H1 (cell line): ENCODE measurements at regions not wholly inside any gene's neighbourhood (a gene's known extent, or its start where the extent isn't known, plus 50 kb on each side); places are given as distances from the start of the nearest gene placed in this dataset.

Experiments used
- CTCF ChIA-PET: fragments of 300-600 bp; sonication (Branson Sonifier 250); formaldehyde crosslinking; loops from one replicate; lab custom pipeline; 2021; ENCODE audit not compliant: partially characterized antibody; lab: Charles Lee
- POLR2A ChIA-PET: fragments of 300-600 bp; sonication (Branson Sonifier 250); formaldehyde crosslinking; loops from one replicate; lab custom pipeline; 2021; ENCODE audit warnings: inconsistent platforms; ENCODE audit not compliant: partially characterized antibody; lab: Charles Lee
- DNase-seq, 2 experiments: peaks; one replicate each; pipeline versions ENCODE4 v3.0.0 to v3.0.0-alpha.2; 2010 to 2022; ENCODE audit warnings: low spot score in 2 of 2, low read depth in 1 of 2, mixed read lengths in 1 of 2
- FAIRE-seq: peaks from 2 replicates; lab custom pipeline; 2011; peaks lifted over from hg19 to GRCh38; lab: Jason Lieb, UNC
- H2AFZ ChIP-seq: 2 replicates; pipeline ENCODE4 v1.8.1; 2012; ENCODE audit warnings: low read length, inconsistent platforms
- H2AK5ac ChIP-seq: 2 replicates; pipeline ENCODE4 v1.6.1; 2013; ENCODE audit warnings: low read depth, low read length
- H2BK120ac ChIP-seq: replicated peaks from 2 replicates; pipeline ENCODE3; 2013; ENCODE audit warnings: low read depth, low read length, inconsistent platforms
- H2BK12ac ChIP-seq: 2 replicates; pipeline ENCODE4 v1.6.1; 2013; ENCODE audit warnings: low read depth, low read length
- H2BK15ac ChIP-seq: 2 replicates; pipeline ENCODE4 v1.6.1; 2013; ENCODE audit warnings: low read length
- H2BK20ac ChIP-seq: 2 replicates; pipeline ENCODE4 v1.6.1; 2013; ENCODE audit warnings: low read length
- H2BK5ac ChIP-seq: 2 replicates; pipeline ENCODE4 v1.6.1; 2013; ENCODE audit warnings: low read depth, low read length
- H3K14ac ChIP-seq: 2 replicates; pipeline ENCODE4 v1.6.1; 2013; ENCODE audit warnings: inconsistent platforms; ENCODE audit not compliant: insufficient read length
- H3K18ac ChIP-seq: 2 replicates; pipeline ENCODE4 v1.6.1; 2013; ENCODE audit warnings: low read length; ENCODE audit errors: extremely low read depth
- H3K23ac ChIP-seq: 2 replicates; pipeline ENCODE4 v1.6.1; 2013; ENCODE audit warnings: inconsistent platforms; ENCODE audit not compliant: insufficient read length
- H3K23me2 ChIP-seq: 2 replicates; pipeline ENCODE4 v1.6.1; 2013; ENCODE audit warnings: low read depth, low read length
- H3K27ac ChIP-seq: 2 replicates; pipeline ENCODE4 v1.6.1; 2011; ENCODE audit warnings: low read depth, low read length, inconsistent platforms
- H3K27me3 ChIP-seq, 4 experiments: replicated peaks in 1 of 4; 1 replicate in 1 of 4; 2 replicates in 3 of 4; pipeline versions ENCODE4 v1.6.1 to v1.8.1; 2011 to 2013; ENCODE audit warnings: low read length in 3 of 4, mild to moderate bottlenecking in 3 of 4, inconsistent platforms in 2 of 4, mixed read lengths in 2 of 4, moderate library complexity in 1 of 4; ENCODE audit not compliant: control insufficient read depth in 3 of 4, insufficient read depth in 3 of 4; ENCODE audit errors: extremely low read depth in 1 of 4
- H3K36me3 ChIP-seq, 4 experiments: 2 replicates each; pipeline versions ENCODE4 v1.6.1 to v1.8.1; 2011 to 2013; ENCODE audit warnings: mild to moderate bottlenecking in 4 of 4, low read length in 3 of 4, moderate library complexity in 2 of 4, control low read depth in 1 of 4, inconsistent platforms in 1 of 4; ENCODE audit not compliant: insufficient read depth in 4 of 4, control insufficient read depth in 2 of 4
- H3K4ac ChIP-seq: replicated peaks from 2 replicates; pipeline ENCODE3; 2013; ENCODE audit warnings: low read length, low read depth, mixed read lengths, inconsistent platforms; ENCODE audit not compliant: insufficient read length
- H3K4me1 ChIP-seq, 4 experiments: replicated peaks in 1 of 4; 1 replicate in 1 of 4; 2 replicates in 3 of 4; pipeline versions ENCODE4 v1.6.1 to v1.8.1; 2011 to 2013; ENCODE audit warnings: low read length in 3 of 4, inconsistent platforms in 2 of 4, mixed read lengths in 1 of 4; ENCODE audit not compliant: insufficient read depth in 4 of 4, control insufficient read depth in 3 of 4
- H3K4me2 ChIP-seq, 2 experiments: 2 replicates each; pipeline versions ENCODE4 v1.6.1 to v1.8.1; 2011 to 2013; ENCODE audit warnings: low read depth in 2 of 2, low read length in 2 of 2, control low read depth in 1 of 2, inconsistent platforms in 1 of 2, mild to moderate bottlenecking in 1 of 2; ENCODE audit not compliant: insufficient read depth in 1 of 2
- H3K4me3 ChIP-seq, 4 experiments: fragments of 200-600, 300-600 bp in 1 of 4; sonication (generic), shearing (Covaris generic), sonication (Bioruptor Twin) in 1 of 4; 2 replicates each; pipeline versions ENCODE4 v1.5.1 to v1.8.1; 2011 to 2016; ENCODE audit warnings: low read length in 4 of 4, low read depth in 3 of 4, control low read depth in 2 of 4, inconsistent platforms in 2 of 4, mild to moderate bottlenecking in 2 of 4, mixed read lengths in 1 of 4, moderate library complexity in 1 of 4; ENCODE audit not compliant: insufficient read depth in 2 of 4; ENCODE audit errors: extremely low read depth in 1 of 4
- H3K56ac ChIP-seq: replicated peaks from 2 replicates; pipeline ENCODE3; 2013; ENCODE audit warnings: low read depth, mild to moderate bottlenecking, mixed read lengths, low read length, inconsistent platforms; ENCODE audit not compliant: insufficient read length
- H3K79me1 ChIP-seq: 2 replicates; pipeline ENCODE4 v1.6.1; 2013; ENCODE audit warnings: low read depth, low read length, control low read depth
- H3K79me2 ChIP-seq, 2 experiments: 2 replicates each; pipeline versions ENCODE4 v1.6.1 to v1.8.1; 2012 to 2013; ENCODE audit warnings: low read length in 2 of 2, mild to moderate bottlenecking in 2 of 2, inconsistent platforms in 1 of 2; ENCODE audit not compliant: insufficient read depth in 2 of 2, control insufficient read depth in 1 of 2
- H3K9ac ChIP-seq, 4 experiments: replicated peaks in 1 of 4; 1 replicate in 1 of 4; 2 replicates in 3 of 4; pipeline versions ENCODE4 v1.6.1 to v1.8.1; 2011 to 2013; ENCODE audit warnings: low read depth in 3 of 4, low read length in 3 of 4, control low read depth in 2 of 4, mild to moderate bottlenecking in 2 of 4, moderate library complexity in 2 of 4, inconsistent platforms in 1 of 4; ENCODE audit errors: extremely low read depth in 1 of 4
- H3K9me3 ChIP-seq, 2 experiments: 2 replicates each; pipeline versions ENCODE4 v1.6.1 to v1.8.1; 2012 to 2013; ENCODE audit warnings: mild to moderate bottlenecking in 2 of 2, moderate library complexity in 2 of 2, control low read depth in 1 of 2, inconsistent platforms in 1 of 2, low read depth in 1 of 2, low read length in 1 of 2, mixed read lengths in 1 of 2; ENCODE audit not compliant: insufficient read depth in 2 of 2
- H4K20me1 ChIP-seq, 2 experiments: replicated peaks in 1 of 2; 2 replicates each; pipeline versions ENCODE3 to v1.8.1; 2011 to 2013; ENCODE audit warnings: inconsistent platforms in 2 of 2, low read length in 2 of 2, mild to moderate bottlenecking in 1 of 2; ENCODE audit not compliant: insufficient read depth in 2 of 2, control insufficient read depth in 1 of 2
- H4K5ac ChIP-seq: 2 replicates; pipeline ENCODE4 v1.6.1; 2013; ENCODE audit warnings: low read length, low read depth, mixed read lengths, inconsistent platforms; ENCODE audit not compliant: insufficient read length
- H4K8ac ChIP-seq: 2 replicates; pipeline ENCODE4 v1.8.0; 2013; ENCODE audit warnings: mild to moderate bottlenecking, moderate library complexity, low read length, inconsistent platforms; ENCODE audit not compliant: insufficient read depth; ENCODE audit errors: extremely low read depth
- H4K91ac ChIP-seq: replicated peaks from 2 replicates; pipeline ENCODE3; 2013; ENCODE audit warnings: low read length, mixed read lengths, inconsistent platforms; ENCODE audit not compliant: insufficient read length
- ASH2L ChIP-seq: fragments of 200-600, 300-600 bp; sonication (generic); IDR thresholded peaks from one replicate; pipeline ENCODE4 v1.7.1; 2017; ENCODE audit warnings: low read length
- BRCA1 ChIP-seq: IDR thresholded peaks from 2 replicates; pipeline ENCODE4 v1.6.1; 2012; ENCODE audit warnings: low read depth, low read length, improper control_type of control experiment
- CEBPB ChIP-seq: IDR thresholded peaks from 2 replicates; pipeline ENCODE4 v1.6.1; 2012; ENCODE audit warnings: low read depth, low read length
- CHD2 ChIP-seq: IDR thresholded peaks from 2 replicates; pipeline ENCODE4 v1.6.1; 2012; ENCODE audit warnings: low read length, improper control_type of control experiment
- GABPA ChIP-seq: IDR thresholded peaks from 2 replicates; pipeline ENCODE4 v1.6.1; 2011; ENCODE audit warnings: mild to moderate bottlenecking, low read length, moderate library complexity, borderline replicate concordance; ENCODE audit not compliant: insufficient read depth
- RAD21 ChIP-seq, 2 experiments: IDR thresholded peaks in 1 of 2; conservative IDR thresholded peaks in 1 of 2; 2 replicates each; pipeline ENCODE4 v1.6.1; 2011; ENCODE audit warnings: low read depth in 2 of 2, low read length in 2 of 2, improper control_type of control experiment in 1 of 2, inconsistent platforms in 1 of 2, mild to moderate bottlenecking in 1 of 2, moderate library complexity in 1 of 2
- RBBP5 ChIP-seq: IDR thresholded peaks from 2 replicates; pipeline ENCODE4 v1.7.1; 2012; ENCODE audit warnings: low read depth, mild to moderate bottlenecking, inconsistent platforms, low read length, moderate library complexity, borderline replicate concordance
- SIN3A ChIP-seq, 2 experiments: IDR thresholded peaks in 1 of 2; conservative IDR thresholded peaks in 1 of 2; 2 replicates each; pipeline ENCODE4 v1.6.1; 2011 to 2012; ENCODE audit warnings: low read length in 2 of 2, improper control_type of control experiment in 1 of 2, low read depth in 1 of 2, mild to moderate bottlenecking in 1 of 2
- TAF1 ChIP-seq: IDR thresholded peaks from 2 replicates; pipeline ENCODE4 v1.6.1; 2011; ENCODE audit warnings: mild to moderate bottlenecking, low read depth, low read length
- WGBS, 2 experiments: shearing (Covaris generic) in 1 of 2; methylation state at CpG; one replicate each; pipeline versions ENCODE4 v1.1.6 to v1.1.7; 2013 to 2015; ENCODE audit warnings: low lambda C conversion rate in 2 of 2, mixed read lengths in 2 of 2, inconsistent platforms in 1 of 2, low coverage in 1 of 2, missing lambda C conversion rate in 1 of 2; ENCODE audit not compliant: insufficient replicate concordance in 2 of 2, insufficient coverage in 1 of 2, insufficient read length in 1 of 2; ENCODE audit errors: extremely low coverage in 1 of 2, missing lambda C conversion rate in 1 of 2; 5-methylcytosine and 5-hydroxymethylcytosine counted together
- TF ChIP-seq, protein P1 (sequence below): IDR thresholded peaks from 2 replicates; pipeline ENCODE4 v1.6.1; 2012; ENCODE audit warnings: low read length, inconsistent platforms

DNA sequence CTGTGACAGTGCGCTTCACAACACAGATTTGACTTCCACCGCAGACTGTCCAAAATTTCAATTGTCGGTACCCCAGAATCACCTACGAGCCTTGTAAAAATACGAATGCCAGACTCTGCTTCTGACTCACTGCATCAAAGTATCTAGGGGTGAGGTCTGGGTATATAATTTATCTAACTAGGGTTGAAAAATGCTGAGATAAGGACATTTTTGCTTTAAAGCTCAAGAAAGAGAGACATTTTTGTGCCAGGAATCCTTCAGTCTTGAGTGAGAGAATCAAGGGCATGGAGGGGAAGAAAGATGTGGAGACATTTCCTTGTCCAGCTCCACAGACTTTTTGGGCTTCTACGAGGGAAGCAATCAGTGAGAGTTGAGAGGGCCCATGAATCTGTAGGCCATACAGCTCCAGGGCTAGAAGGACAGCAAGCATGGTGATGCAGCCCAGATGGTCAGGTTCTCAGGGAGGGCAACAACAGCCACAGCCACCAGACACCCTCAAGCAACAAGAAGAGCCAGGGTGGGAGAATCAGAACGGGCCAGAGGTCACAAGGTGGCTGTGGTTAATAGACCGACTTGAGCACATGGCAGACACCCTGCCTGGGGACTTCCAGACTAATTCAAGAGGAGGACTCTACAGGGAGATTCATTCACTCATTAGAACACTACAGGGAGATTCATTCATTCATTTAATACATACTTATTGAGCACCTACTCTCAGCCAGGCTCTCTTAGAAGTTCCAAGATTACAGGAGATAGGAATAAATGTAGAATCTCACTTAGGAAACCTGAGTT is 211.1 kb upstream of the PRDM1 start:
- DNase-seq (no peak), FAIRE-seq (no peak)
- no peak overlapping the region for H3K4me2 ChIP-seq
- no peak overlapping the region for H4K8ac ChIP-seq
- H2BK15ac ChIP-seq: no peak overlapping the region
- H3K9ac ChIP-seq: no peak overlapping the region
- no peak overlapping the region for H3K4ac ChIP-seq
- H3K23ac ChIP-seq: no peak overlapping the region
- H4K20me1 ChIP-seq: no peaks in the 10 kb centered on the region
- CTCF ChIA-PET: no interaction called here
- H3K79me2 ChIP-seq: no peaks in the 10 kb centered on the region
- no peak overlapping the region for H3K27ac ChIP-seq
- no peak overlapping the region for H4K5ac ChIP-seq
- WGBS, 2 experiments: 87% methylated on average over 8 of the region's 8 CpGs; no CpG with 5 or more reads in 1 of the 2 experiments
- H2BK120ac ChIP-seq: no peak overlapping the region
- H3K4me1 ChIP-seq: no peaks in the 10 kb centered on the region
- no peaks in the 10 kb centered on the region for H3K36me3 ChIP-seq
- H2BK12ac ChIP-seq: no peak overlapping the region
- H2BK20ac ChIP-seq: no peak overlapping the region
- H2AK5ac ChIP-seq: no peak overlapping the region
- no peak overlapping the region for H2AFZ ChIP-seq
- no peak overlapping the region for H3K14ac ChIP-seq
- no peaks in the 10 kb centered on the region; a peak in 1 of 7 replicates for H3K27me3 ChIP-seq
- H4K91ac ChIP-seq: no peak overlapping the region
- H3K56ac ChIP-seq: no peak overlapping the region
- H3K18ac ChIP-seq: no peak overlapping the region
- POLR2A ChIA-PET: no interaction called here
- H2BK5ac ChIP-seq: no peak overlapping the region
- H3K79me1 ChIP-seq: no peaks in the 10 kb centered on the region
- H3K9me3 ChIP-seq: no peaks in the 10 kb centered on the region
- no peaks in the 10 kb centered on the region; the same call in 1 of the 2 replicates for H3K23me2 ChIP-seq
- H3K4me3 ChIP-seq: no peak overlapping the region
- TF ChIP-seq TAF1: no peak
- TF ChIP-seq SIN3A (conservative IDR thresholded peaks at IDR 0.05 in 1 of 2, IDR thresholded peaks at IDR 0.05 in 1 of 2; ENCODE audit: low read depth in 1 of 2, low read length in 2 of 2): no peak
- TF ChIP-seq, protein P1, sequence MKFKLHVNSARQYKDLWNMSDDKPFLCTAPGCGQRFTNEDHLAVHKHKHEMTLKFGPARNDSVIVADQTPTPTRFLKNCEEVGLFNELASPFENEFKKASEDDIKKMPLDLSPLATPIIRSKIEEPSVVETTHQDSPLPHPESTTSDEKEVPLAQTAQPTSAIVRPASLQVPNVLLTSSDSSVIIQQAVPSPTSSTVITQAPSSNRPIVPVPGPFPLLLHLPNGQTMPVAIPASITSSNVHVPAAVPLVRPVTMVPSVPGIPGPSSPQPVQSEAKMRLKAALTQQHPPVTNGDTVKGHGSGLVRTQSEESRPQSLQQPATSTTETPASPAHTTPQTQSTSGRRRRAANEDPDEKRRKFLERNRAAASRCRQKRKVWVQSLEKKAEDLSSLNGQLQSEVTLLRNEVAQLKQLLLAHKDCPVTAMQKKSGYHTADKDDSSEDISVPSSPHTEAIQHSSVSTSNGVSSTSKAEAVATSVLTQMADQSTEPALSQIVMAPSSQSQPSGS: no peak
- TF ChIP-seq BRCA1: no peak
- no peak for TF ChIP-seq RAD21 (IDR thresholded peaks at IDR 0.05 in 1 of 2, conservative IDR thresholded peaks at IDR 0.05 in 1 of 2; ENCODE audit: low read depth in 2 of 2, low read length in 2 of 2)
- TF ChIP-seq RBBP5: no peak
- TF ChIP-seq CHD2: no peak
- no peak for TF ChIP-seq CEBPB
- TF ChIP-seq ASH2L: no peak
- no peak for TF ChIP-seq GABPA
